Parathyroid adenoma (tissue), 2 donors: ENCODE measurements at regions not wholly inside any gene's neighbourhood (a gene's known extent, or its start where the extent isn't known, plus 50 kb on each side); places are given as distances from the start of the nearest gene placed in this dataset.

Source experiments
- H2AFZ ChIP-seq: fragments of 300-600 bp; sonication (generic); one replicate; pipeline ENCODE4 v1.7.0; 2017; ENCODE audit warnings: antibody characterized with exemption, mild to moderate bottlenecking
- H3K27ac ChIP-seq: fragments of 300-600 bp; sonication (generic); one replicate; pipeline ENCODE4 v1.7.0; 2017
- H3K27me3 ChIP-seq: fragments of 300-600 bp; sonication (generic); one replicate; pipeline ENCODE4 v1.7.0; 2017; ENCODE audit warnings: low read length; ENCODE audit not compliant: control insufficient read depth, insufficient read depth
- H3K36me3 ChIP-seq: fragments of 300-600 bp; sonication (generic); one replicate; pipeline ENCODE4 v1.7.0; 2017; ENCODE audit warnings: low read length; ENCODE audit not compliant: control insufficient read depth, insufficient read depth
- H3K4me1 ChIP-seq: fragments of 300-600 bp; sonication (generic); one replicate; pipeline ENCODE4 v1.7.0; 2017; ENCODE audit warnings: control low read depth
- H3K4me2 ChIP-seq: fragments of 300-600 bp; sonication (generic); one replicate; pipeline ENCODE4 v1.7.0; 2017; ENCODE audit warnings: low read length
- H3K4me3 ChIP-seq: fragments of 300-600 bp; sonication (generic); one replicate; pipeline ENCODE4 v1.7.0; 2017; ENCODE audit warnings: low read depth, low read length
- H3K79me2 ChIP-seq: fragments of 300-600 bp; sonication (generic); one replicate; pipeline ENCODE4 v1.7.0; 2017; ENCODE audit warnings: control low read depth
- H3K9ac ChIP-seq: fragments of 300-600 bp; sonication (generic); one replicate; pipeline ENCODE4 v1.7.0; 2017; ENCODE audit warnings: mild to moderate bottlenecking
- H3K9me3 ChIP-seq: fragments of 300-600 bp; sonication (generic); one replicate; pipeline ENCODE4 v1.7.0; 2017; ENCODE audit warnings: low read length; ENCODE audit not compliant: control insufficient read depth
- CTCF ChIP-seq: fragments of 300-600 bp; sonication (generic); IDR thresholded peaks from one replicate; pipeline ENCODE4 v1.7.0; 2017; ENCODE audit warnings: antibody characterized with exemption, mild to moderate bottlenecking
- donor health status: primary hyperparathyroidism.

- Histone ChIP-seq H3K9ac (no peak overlapping the region), H3K36me3 (no peaks in the 10 kb centered on the region), H3K4me1 (no peaks in the 10 kb centered on the region), H3K4me2 (no peak overlapping the region), H3K27ac (no peak overlapping the region), H3K27me3 (no peaks in the 10 kb centered on the region), H3K9me3 (no peaks in the 10 kb centered on the region), H3K4me3 (no peak overlapping the region), H3K79me2 (no peaks in the 10 kb centered on the region), H2AFZ (no peak overlapping the region)
- TF ChIP-seq CTCF: no peak
Observed at GRCh38 chr10:78137147-78137546, 103.5 kb downstream of the RPS24 start.

- H3K27me3 ChIP-seq: no peaks in the 10 kb centered on the region
- no peak overlapping the region for H3K4me3 ChIP-seq
- TF ChIP-seq CTCF: no peak
Observed at GRCh38 chr10:78139341-78139740, 105.7 kb downstream of the RPS24 start.

GRCh38 chr10:78140066-78140630, 106.5 kb downstream of the RPS24 start:
- no peak overlapping the region for H3K4me3 ChIP-seq
- H3K27me3 ChIP-seq: no peaks in the 10 kb centered on the region
- no peak overlapping the region for H3K4me2 ChIP-seq
- H3K36me3 ChIP-seq: no peaks in the 10 kb centered on the region
- H3K4me1 ChIP-seq: no peaks in the 10 kb centered on the region
- TF ChIP-seq CTCF: no peak
- H3K27ac ChIP-seq: no peak overlapping the region
- H3K79me2 ChIP-seq: no peaks in the 10 kb centered on the region
- no peaks in the 10 kb centered on the region for H3K9me3 ChIP-seq
- H3K9ac ChIP-seq: no peak overlapping the region
- no peak overlapping the region for H2AFZ ChIP-seq

More at GRCh38 chr10:78139341-78139740, 105.7 kb downstream of the RPS24 start:
- no peak overlapping the region for H2AFZ ChIP-seq
- H3K79me2 ChIP-seq: no peaks in the 10 kb centered on the region
- H3K9me3 ChIP-seq: no peaks in the 10 kb centered on the region
- no peak overlapping the region for H3K9ac ChIP-seq
- H3K27ac ChIP-seq: no peak overlapping the region
- no peaks in the 10 kb centered on the region for H3K36me3 ChIP-seq
- H3K4me2 ChIP-seq: no peak overlapping the region
- H3K4me1 ChIP-seq: no peaks in the 10 kb centered on the region

- no peak overlapping the region for H3K4me3 ChIP-seq
- H3K9ac ChIP-seq: no peak overlapping the region
- TF ChIP-seq CTCF: no peak
- H3K4me1 ChIP-seq: no peaks in the 10 kb centered on the region
- H3K4me2 ChIP-seq: no peak overlapping the region
- no peaks in the 10 kb centered on the region for H3K9me3 ChIP-seq
- H3K36me3 ChIP-seq: no peaks in the 10 kb centered on the region
- H3K79me2 ChIP-seq: no peaks in the 10 kb centered on the region
- H2AFZ ChIP-seq: no peak overlapping the region
- H3K27ac ChIP-seq: no peak overlapping the region
- no peaks in the 10 kb centered on the region for H3K27me3 ChIP-seq
Observed at GRCh38 chr10:78143576-78143975, 109.9 kb downstream of the RPS24 start.

- Histone ChIP-seq H3K27me3 (no peaks in the 10 kb centered on the region), H3K4me1 (no peaks in the 10 kb centered on the region), H3K27ac (no peak overlapping the region), H2AFZ (no peak overlapping the region), H3K36me3 (no peaks in the 10 kb centered on the region), H3K4me2 (no peak overlapping the region), H3K79me2 (no peaks in the 10 kb centered on the region), H3K4me3 (no peak overlapping the region), H3K9me3 (no peaks in the 10 kb centered on the region), H3K9ac (no peak overlapping the region)
- TF ChIP-seq CTCF: no peak
Observed at GRCh38 chr10:78146200-78146599, 112.5 kb downstream of the RPS24 start.
